D721Med (cell line): ENCODE measurements at regions not wholly inside any gene's neighbourhood (a gene's known extent, or its start where the extent isn't known, plus 50 kb on each side); places are given as distances from the start of the nearest gene placed in this dataset.

Experiments
- DNase-seq: peaks from one replicate; pipeline ENCODE4 v3.0.0; 2011; ENCODE audit warnings: low spot score; ENCODE audit not compliant: insufficient read length
- FAIRE-seq: peaks from 2 replicates; lab custom pipeline; 2011; peaks lifted over from hg19 to GRCh38; lab: Jason Lieb, UNC
- TF ChIP-seq, protein P1 (sequence below): IDR thresholded peaks from 2 replicates; pipeline ENCODE4 v1.5.1; 2012; ENCODE audit warnings: mild to moderate bottlenecking, control low read depth; ENCODE audit not compliant: insufficient read depth; ENCODE audit errors: missing control alignments

DNA sequence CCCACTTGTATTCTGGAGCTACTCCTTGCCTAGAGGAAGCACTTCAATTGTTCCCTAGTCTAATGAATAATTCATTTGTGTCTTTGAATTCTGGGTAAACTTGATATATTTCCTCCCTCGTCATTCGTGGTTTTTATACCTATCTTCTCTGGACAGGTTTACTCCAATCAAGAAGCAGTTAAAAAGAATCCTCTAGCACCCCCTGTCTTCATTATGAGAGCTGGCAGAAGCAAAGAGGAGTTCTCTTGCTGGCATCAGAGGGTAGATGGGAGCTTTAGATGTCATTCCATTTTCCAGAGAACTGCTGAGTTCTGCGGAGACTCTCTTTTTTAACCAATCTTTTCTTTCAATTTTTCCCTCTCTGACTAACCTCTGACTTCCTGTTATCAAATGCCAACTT is 627.7 kb downstream of the FGF9 start:
- TF ChIP-seq, protein P1, sequence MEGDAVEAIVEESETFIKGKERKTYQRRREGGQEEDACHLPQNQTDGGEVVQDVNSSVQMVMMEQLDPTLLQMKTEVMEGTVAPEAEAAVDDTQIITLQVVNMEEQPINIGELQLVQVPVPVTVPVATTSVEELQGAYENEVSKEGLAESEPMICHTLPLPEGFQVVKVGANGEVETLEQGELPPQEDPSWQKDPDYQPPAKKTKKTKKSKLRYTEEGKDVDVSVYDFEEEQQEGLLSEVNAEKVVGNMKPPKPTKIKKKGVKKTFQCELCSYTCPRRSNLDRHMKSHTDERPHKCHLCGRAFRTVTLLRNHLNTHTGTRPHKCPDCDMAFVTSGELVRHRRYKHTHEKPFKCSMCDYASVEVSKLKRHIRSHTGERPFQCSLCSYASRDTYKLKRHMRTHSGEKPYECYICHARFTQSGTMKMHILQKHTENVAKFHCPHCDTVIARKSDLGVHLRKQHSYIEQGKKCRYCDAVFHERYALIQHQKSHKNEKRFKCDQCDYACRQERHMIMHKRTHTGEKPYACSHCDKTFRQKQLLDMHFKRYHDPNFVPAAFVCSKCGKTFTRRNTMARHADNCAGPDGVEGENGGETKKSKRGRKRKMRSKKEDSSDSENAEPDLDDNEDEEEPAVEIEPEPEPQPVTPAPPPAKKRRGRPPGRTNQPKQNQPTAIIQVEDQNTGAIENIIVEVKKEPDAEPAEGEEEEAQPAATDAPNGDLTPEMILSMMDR, result no peak
- FAIRE-seq (no peak), DNase-seq (no peak)

- DNase-seq (no peak), FAIRE-seq (no peak)
- TF ChIP-seq, protein P1, result no peak
Measured at GRCh38 chr13:22311734-22312404, 641.0 kb downstream of the FGF9 start.

- TF ChIP-seq, protein P1, result no peak
- FAIRE-seq (no peak), DNase-seq (no peak)
Measured at GRCh38 chr13:22312405-22312803, 641.5 kb downstream of the FGF9 start.

GRCh38 chr13:22316494-22317025 is 645.7 kb downstream of the FGF9 start:
- TF ChIP-seq, protein P1, result no peak

DNA sequence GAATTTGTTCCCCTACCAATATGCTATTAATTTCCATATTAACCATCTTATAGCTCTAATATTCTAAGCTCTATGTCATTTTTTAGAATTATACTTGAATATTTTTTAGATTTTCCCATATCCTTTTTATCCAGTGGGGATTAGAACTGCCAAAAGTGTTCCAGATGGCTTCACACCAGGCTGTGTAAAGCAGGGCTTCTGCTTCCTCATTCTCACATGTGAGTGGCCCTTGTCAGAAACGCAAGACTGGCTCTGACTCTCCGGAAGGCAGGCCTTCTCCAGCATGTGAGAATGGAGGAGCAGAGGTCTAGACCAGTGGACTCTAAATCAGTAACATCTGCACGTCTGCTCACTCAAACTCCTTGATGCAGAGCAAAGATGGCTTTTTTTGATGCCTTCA is 650.1 kb downstream of the FGF9 start:
- TF ChIP-seq, protein P1, result no peak
- no peak for DNase-seq
- FAIRE-seq, result no peak

More at GRCh38 chr13:22316494-22317025, 645.7 kb downstream of the FGF9 start:
- DNase-seq (no peak), FAIRE-seq (no peak)

DNA sequence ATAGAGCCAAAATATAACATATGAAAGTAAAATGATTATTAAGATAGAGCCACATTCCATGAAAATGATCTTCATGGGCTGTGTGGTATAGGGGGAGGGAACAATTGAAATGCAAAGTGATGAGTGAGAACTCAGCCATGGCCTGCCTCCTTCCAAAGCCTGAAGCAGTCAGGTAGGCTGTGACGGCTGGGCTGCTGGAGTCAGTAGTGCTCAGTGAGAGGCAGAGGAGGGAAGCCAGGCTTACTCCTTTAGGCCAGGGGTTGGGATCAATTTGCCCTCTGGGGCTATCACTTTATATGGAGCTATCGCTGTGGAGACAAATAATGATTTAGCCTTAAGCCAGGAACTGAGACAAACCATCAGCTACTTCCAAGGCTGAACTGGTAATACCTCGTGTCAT is 654.9 kb downstream of the FGF9 start:
- FAIRE-seq, result no peak
- no peak for DNase-seq
- TF ChIP-seq, protein P1, result no peak

- DNase-seq (no peak), FAIRE-seq (no peak)
- TF ChIP-seq, protein P1, result no peak
Measured at GRCh38 chr13:22332416-22332815, 661.5 kb downstream of the FGF9 start.
